ENCODE measurements at regions not wholly inside any gene's neighbourhood (a gene's known extent, or its start where the extent isn't known, plus 50 kb on each side); places are given as distances from the start of the nearest gene placed in this dataset.

DNA sequence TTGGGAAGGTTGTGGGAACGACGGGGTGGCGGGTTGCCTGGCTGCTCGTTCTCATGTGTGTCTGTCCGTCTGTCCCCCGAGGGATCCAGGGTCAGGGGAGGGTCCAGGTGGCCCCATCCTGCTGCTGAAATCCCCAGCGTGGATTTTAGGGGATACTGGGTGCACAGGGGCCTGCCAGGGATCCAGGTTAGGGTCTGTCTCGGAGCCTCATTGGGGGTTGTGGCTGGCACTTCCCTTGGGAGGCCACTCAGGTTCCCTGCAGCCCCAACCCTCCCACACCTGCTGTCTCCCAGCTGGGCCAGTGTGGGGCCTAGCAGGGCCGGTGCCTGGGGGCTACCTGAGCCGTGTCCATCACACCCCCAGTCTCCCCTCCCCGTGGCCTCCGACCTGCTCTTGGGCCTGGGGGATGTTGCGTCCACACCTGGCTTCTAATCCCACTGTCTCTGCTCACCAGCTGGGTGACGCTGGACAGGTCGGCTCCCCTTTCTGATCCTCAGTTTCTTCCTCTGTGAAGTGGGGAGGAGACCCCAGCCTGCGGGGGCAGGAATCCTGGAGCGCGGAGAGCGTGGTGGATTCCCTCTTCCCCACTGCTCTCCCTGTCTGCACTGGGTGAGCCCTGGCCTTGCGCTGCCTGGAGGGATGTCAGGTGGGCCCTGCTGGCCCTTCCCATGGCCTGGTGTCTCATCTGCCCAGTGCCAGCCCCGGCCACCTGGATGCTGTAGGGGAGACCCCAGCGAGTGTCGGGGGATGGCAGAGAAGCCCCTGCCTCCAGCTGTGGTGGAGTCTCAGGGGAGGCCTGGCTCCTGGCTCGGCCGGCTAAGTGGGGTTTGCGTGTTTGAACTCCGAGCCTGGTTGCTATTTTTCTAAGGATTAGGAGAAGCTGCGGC is 81.6 kb downstream of the UNCX start:
- in situ Hi-C loops (cut with HindIII; ENCODE audit: low pct_unique_long_range_greater_than_20kb, low sequenced_read_pairs): no loop called here

GRCh38 chr7:1314908-1315450 is 82.3 kb downstream of the UNCX start:
- in situ Hi-C loops (cut with HindIII; ENCODE audit: low pct_unique_long_range_greater_than_20kb, low sequenced_read_pairs): no loop called here

More for the DNA sequence above, 81.6 kb downstream of the UNCX start:
- DNase-seq (ENCODE audit: low read depth, low spot score): no peak

GRCh38 chr7:1316086-1316485 is 83.4 kb downstream of the UNCX start:
- DNase-seq (ENCODE audit: low read depth, low spot score): no peak
- in situ Hi-C loops (cut with HindIII; ENCODE audit: low pct_unique_long_range_greater_than_20kb, low sequenced_read_pairs): no loop called here

More at GRCh38 chr7:1314908-1315450, 82.3 kb downstream of the UNCX start:
- no peak for DNase-seq (ENCODE audit: low read depth, low spot score)

DNA sequence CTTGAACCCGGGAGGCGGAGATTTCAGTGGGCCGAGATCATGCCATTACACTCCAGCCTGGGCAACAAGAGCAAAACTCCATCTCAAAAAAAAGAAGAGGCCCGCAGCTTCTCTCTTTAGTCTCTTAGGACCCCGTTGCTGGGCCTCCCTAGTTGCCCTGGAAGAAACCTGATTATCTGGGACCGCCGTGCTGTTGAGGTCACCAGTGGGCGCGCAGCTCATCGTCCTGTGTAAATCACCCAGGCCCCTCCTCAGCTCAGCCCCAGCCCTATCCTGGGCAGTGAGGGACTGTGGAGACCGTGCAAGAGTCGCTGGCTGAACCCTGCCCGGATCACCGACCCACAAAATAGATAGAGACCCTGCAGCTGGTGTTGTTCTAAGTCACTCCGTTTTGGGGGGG is 85.0 kb downstream of the UNCX start:
- in situ Hi-C loops (cut with HindIII; ENCODE audit: low pct_unique_long_range_greater_than_20kb, low sequenced_read_pairs): no loop called here
- DNase-seq (ENCODE audit: low read depth, low spot score): no peak

DNA sequence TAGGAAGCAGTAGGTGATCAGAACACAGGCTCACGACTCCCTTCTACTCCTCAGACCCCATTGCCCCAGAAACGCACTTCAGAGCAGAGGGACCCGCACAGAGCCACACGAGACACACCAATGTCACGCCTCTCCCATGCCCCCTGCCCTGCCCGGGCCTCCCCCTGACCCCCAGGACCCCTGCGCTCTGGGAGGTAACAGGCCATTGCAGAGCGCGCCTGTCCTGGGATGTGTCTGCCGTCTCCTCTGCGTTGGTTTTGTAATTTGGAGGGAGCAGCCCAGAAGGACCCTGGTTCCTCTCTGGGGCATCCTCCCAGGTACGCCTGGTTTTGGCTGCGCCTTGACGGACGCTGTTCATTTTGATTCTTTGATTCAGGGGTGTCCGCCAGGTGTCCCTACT is 85.4 kb downstream of the UNCX start:
- DNase-seq (ENCODE audit: low read depth, low spot score): no peak
- in situ Hi-C loops (cut with HindIII; ENCODE audit: low pct_unique_long_range_greater_than_20kb, low sequenced_read_pairs): no loop called here

DNA sequence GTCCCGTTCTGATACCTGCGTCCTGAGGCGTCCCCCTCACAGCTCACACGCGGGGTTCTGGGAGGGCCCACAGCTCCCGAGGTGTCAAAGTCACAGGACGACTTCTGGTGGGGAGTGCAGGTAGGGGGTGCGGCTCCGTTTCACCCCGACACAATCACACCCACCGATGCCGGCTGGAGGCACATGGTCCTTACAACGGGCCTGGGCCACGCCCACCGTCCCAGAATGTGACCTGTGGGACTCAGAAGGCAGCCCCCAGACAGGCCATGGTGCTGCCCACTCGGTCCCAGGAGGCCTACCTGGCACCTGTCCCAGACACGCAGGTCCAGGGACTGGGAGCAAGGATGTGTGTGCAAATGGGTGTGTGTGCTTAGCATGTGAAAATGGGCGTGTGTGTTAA is 86.0 kb downstream of the UNCX start:
- in situ Hi-C loops (cut with HindIII; ENCODE audit: low pct_unique_long_range_greater_than_20kb, low sequenced_read_pairs): no loop called here
- DNase-seq (ENCODE audit: low read depth, low spot score): no peak

DNA sequence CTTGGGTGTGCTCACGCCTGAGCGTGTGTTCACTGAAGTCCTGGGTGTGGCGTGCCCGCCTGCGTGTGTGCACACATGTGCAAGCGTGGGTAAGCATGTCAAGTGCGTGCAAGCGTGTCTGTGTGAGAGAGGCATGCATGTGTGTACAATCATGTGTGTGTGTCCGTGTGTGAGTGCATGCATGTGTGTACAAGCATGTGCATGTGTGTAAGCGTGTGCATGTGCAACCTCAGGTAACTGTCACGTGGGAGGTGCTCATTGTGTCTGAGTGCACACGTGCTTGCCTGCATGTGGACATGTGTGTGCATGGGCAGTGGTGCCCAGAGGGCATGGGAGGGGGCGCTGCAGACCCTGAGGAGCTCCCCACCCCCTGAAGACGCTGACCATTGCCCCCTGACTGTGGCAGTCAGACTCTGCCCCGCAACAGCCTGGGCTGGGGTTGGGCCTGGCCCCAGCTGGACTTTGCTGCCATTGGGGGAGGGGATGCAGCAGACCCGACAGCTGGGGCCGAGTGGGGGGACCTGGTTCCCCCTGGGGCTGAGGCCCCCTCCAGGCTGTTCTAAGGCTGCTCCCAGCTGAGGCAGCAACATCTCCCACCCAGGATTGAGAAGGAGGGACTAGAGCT is 88.1 kb downstream of the UNCX start:
- in situ Hi-C loops (cut with HindIII; ENCODE audit: low pct_unique_long_range_greater_than_20kb, low sequenced_read_pairs): no loop called here
- no peak for DNase-seq (ENCODE audit: low read depth, low spot score)

GRCh38 chr7:1321411-1322239 is 89.0 kb downstream of the UNCX start:
- in situ Hi-C loops (cut with HindIII; ENCODE audit: low pct_unique_long_range_greater_than_20kb, low sequenced_read_pairs): no loop called here
- no peak for DNase-seq (ENCODE audit: low read depth, low spot score)

- no peak for DNase-seq (ENCODE audit: low read depth, low spot score)
- in situ Hi-C loops (cut with HindIII; ENCODE audit: low pct_unique_long_range_greater_than_20kb, low sequenced_read_pairs): no loop called here
Measured at GRCh38 chr7:1322240-1323110, 89.8 kb downstream of the UNCX start.

DNA sequence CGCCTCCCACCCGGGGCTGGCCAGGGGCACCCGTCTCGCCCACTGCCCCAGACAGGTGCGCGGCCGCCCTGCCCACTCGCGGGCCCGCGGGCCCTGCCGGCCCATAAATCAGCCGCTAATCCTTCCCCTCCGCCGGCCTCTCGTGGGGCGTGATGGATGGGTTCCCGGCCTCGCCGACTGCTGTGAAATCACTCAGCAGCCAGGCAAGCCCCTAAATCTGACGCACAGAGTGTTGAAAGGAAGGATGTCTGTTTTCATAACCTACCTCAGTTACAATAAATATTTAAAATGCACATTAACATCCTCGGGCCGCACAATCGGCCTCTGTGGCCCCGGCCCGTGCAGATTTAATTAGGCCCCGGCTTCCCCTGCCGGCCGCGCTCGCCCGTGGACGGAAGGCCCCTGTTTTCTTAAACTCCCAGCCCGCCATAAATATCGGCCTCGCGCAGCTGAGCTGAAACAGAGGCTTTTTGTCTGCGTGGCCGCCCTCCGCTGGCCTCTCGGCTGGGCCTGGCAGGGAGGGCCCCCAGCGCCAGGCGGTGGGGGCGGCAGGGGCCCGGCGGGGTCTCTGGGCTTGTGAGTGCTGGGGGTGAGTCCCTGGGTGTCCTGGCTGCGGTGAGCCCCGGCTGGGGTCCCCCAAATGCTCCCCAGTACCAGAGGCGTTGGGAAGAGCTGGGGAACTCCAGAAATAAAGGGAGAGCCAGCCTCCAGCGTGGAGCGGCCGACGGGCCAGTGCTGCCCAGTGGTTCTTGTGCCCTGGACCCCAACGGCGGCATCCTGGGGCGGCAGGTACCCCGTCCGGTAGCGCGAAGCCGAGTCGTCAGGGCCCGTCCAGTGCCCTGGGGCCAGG is 90.7 kb downstream of the UNCX start:
- DNase-seq (ENCODE audit: low read depth, low spot score): no peak
- in situ Hi-C loops (cut with HindIII; ENCODE audit: low pct_unique_long_range_greater_than_20kb, low sequenced_read_pairs): no loop called here

- in situ Hi-C loops (cut with HindIII; ENCODE audit: low pct_unique_long_range_greater_than_20kb, low sequenced_read_pairs): no loop called here
Measured at GRCh38 chr7:1324028-1324900, 91.6 kb downstream of the UNCX start.

GRCh38 chr7:1325246-1325645 is 92.6 kb downstream of the UNCX start:
- no peak for DNase-seq (ENCODE audit: low read depth, low spot score)

More at GRCh38 chr7:1324028-1324900, 91.6 kb downstream of the UNCX start:
- no peak for DNase-seq (ENCODE audit: low read depth, low spot score)

GRCh38 chr7:1325646-1326510 is 93.2 kb downstream of the UNCX start:
- in situ Hi-C loops (cut with HindIII; ENCODE audit: low pct_unique_long_range_greater_than_20kb, low sequenced_read_pairs): no loop called here
- DNase-seq (ENCODE audit: low read depth, low spot score): no peak

More at GRCh38 chr7:1325246-1325645, 92.6 kb downstream of the UNCX start:
- in situ Hi-C loops (cut with HindIII; ENCODE audit: low pct_unique_long_range_greater_than_20kb, low sequenced_read_pairs): no loop called here

GRCh38 chr7:1326511-1326785 is 93.8 kb downstream of the UNCX start:
- in situ Hi-C loops (cut with HindIII; ENCODE audit: low pct_unique_long_range_greater_than_20kb, low sequenced_read_pairs): no loop called here
- DNase-seq (ENCODE audit: low read depth, low spot score): no peak

DNA sequence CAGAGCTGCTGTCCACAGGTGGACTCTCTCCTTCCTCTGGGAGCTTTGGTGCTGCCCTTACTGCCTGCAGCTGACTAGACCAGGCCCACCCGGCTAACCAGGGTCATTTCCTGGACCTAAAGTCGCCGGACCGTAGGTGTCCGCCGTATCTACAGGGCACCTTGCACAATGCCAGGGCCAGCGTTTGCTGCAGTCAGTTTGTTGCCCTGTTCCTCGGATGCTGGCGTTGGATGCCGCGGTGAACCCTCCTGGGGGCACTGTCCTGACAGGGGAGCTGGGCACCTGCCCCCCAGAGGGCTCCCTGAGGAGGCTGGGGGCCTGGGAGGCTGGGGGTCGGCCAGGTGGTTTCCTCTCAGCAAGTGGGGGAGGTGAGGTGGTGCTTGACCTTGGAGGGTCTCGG is 96.6 kb downstream of the UNCX start:
- DNase-seq (ENCODE audit: low read depth, low spot score): no peak
- in situ Hi-C loops (cut with HindIII; ENCODE audit: low pct_unique_long_range_greater_than_20kb, low sequenced_read_pairs): no loop called here
